Tibial nerve (tissue), 4 donors: ENCODE measurements at regions not wholly inside any gene's neighbourhood (a gene's known extent, or its start where the extent isn't known, plus 50 kb on each side); places are given as distances from the start of the nearest gene placed in this dataset.
"Not testable (repeated sequence)": the region's sequence is repeated elsewhere in the genome, so short reads cannot be mapped to it uniquely, and the experiment has no call there.

ENCODE experiments used
- DNase-seq, 2 donors: peaks; one replicate each; pipeline ENCODE4 v3.0.0-alpha.2; 2019; ENCODE audit warnings: low spot score in 2 of 2
- H3K27ac ChIP-seq, 4 donors: fragments of 200-600 bp; sonication (generic) in 3 of 4; one replicate each; pipeline ENCODE4 v1.5.1; 2017 to 2019; ENCODE audit warnings: mild to moderate bottlenecking in 1 of 4
- H3K27me3 ChIP-seq, 2 donors: fragments of 200-600 bp; sonication (generic) in 1 of 2; one replicate each; pipeline versions ENCODE4 v1.5.1 to v1.6.0; 2017 to 2019
- H3K36me3 ChIP-seq, 3 donors: fragments of 200-600 bp; sonication (generic); one replicate each; pipeline ENCODE4 v1.5.1; 2018 to 2019
- H3K4me1 ChIP-seq, 4 donors: fragments of 200-600 bp; sonication (generic) in 3 of 4; one replicate each; pipeline ENCODE4 v1.5.1; 2017 to 2019
- H3K4me3 ChIP-seq, 4 donors: fragments of 200-600 bp; sonication (generic) in 3 of 4; one replicate each; pipeline ENCODE4 v1.5.1; 2017 to 2019; ENCODE audit warnings: mild to moderate bottlenecking in 1 of 4, moderate library complexity in 1 of 4
- H3K9me3 ChIP-seq, 4 donors: fragments of 200-600 bp; sonication (generic) in 3 of 4; one replicate each; pipeline ENCODE4 v1.5.1; 2017 to 2019
- CTCF ChIP-seq, 5 experiments: fragments of 200-600 bp in 3 of 5; fragments of 450-650 bp in 2 of 5; sonication (generic) in 3 of 5; IDR thresholded peaks; one replicate each; pipeline ENCODE4 v1.5.1; 2016 to 2019; ENCODE audit warnings: antibody characterized with exemption in 5 of 5, mild to moderate bottlenecking in 3 of 5, moderate library complexity in 2 of 5
- EP300 ChIP-seq, 2 donors: sonication (generic); formaldehyde crosslinking; IDR thresholded peaks; one replicate each; pipeline ENCODE4 v1.6.1; 2017; ENCODE audit warnings: antibody characterized with exemption in 2 of 2, mild to moderate bottlenecking in 1 of 2
- POLR2A ChIP-seq, 2 donors: fragments of 450-650 bp; IDR thresholded peaks; one replicate each; pipeline ENCODE4 v1.6.1; 2017; ENCODE audit warnings: antibody characterized with exemption in 2 of 2, mild to moderate bottlenecking in 2 of 2, moderate library complexity in 2 of 2
- WGBS, 2 donors: methylation state at CpG; one replicate each; pipeline ENCODE4 v1.1.5; 2018; 5-methylcytosine and 5-hydroxymethylcytosine counted together

GRCh38 chr14:83297361-83297760 is 1763.7 kb upstream of the SEL1L start:
- no peak overlapping the region for H3K4me3 ChIP-seq
- H3K27ac ChIP-seq = no peak overlapping the region
- H3K36me3 ChIP-seq = no peaks in the 10 kb centered on the region
- no peaks in the 10 kb centered on the region for H3K9me3 ChIP-seq
- H3K4me1 ChIP-seq = peaks cover 0 to 14% (median 2%) of the 10 kb centered on the region in 4 donors
- TF ChIP-seq CTCF (IDR thresholded peaks at IDR 0.05) (no peak), POLR2A (IDR thresholded peaks at IDR 0.05) (no peak), EP300 (IDR thresholded peaks at IDR 0.05) (no peak)
- DNase-seq = no peak
- 83 to 90% methylated on average over 3 of the region's 3 CpGs for WGBS, 2 donors
- H3K27me3 ChIP-seq = no peaks in the 10 kb centered on the region

- DNase-seq, H3K4me3 ChIP-seq, H3K9me3 ChIP-seq, H3K27ac ChIP-seq, H3K27me3 ChIP-seq, H3K36me3 ChIP-seq: not testable (repeated sequence)
- peaks cover 0 to 14% (median 2%) of the 10 kb centered on the region in 4 donors for H3K4me1 ChIP-seq
- 70 to 88% methylated on average over 2 of the region's 2 CpGs for WGBS, 2 donors
Observed at GRCh38 chr14:83298016-83298415, 1764.4 kb upstream of the SEL1L start.

- no peaks in the 10 kb centered on the region for H3K9me3 ChIP-seq
- no peaks in the 10 kb centered on the region for H3K27me3 ChIP-seq
- no peak overlapping the region for H3K4me3 ChIP-seq
- peaks cover 0 to 6% (median 0%) of the 10 kb centered on the region in 4 donors for H3K4me1 ChIP-seq
- no peak for DNase-seq
- WGBS, 2 donors = 48 to 52% methylated on average over 1 of the region's 1 CpG
- TF ChIP-seq CTCF (IDR thresholded peaks at IDR 0.05) (peak; percentile 69 to 86 (median 73)), POLR2A (IDR thresholded peaks at IDR 0.05) (no peak)
- H3K36me3 ChIP-seq = no peaks in the 10 kb centered on the region
- no peak overlapping the region for H3K27ac ChIP-seq
Observed at GRCh38 chr14:83300476-83301064, 1766.9 kb upstream of the SEL1L start.

- no peak for DNase-seq
- Histone ChIP-seq H3K27me3 (no peaks in the 10 kb centered on the region), H3K4me1 (peaks cover 0 to 6% (median 0%) of the 10 kb centered on the region in 4 donors), H3K36me3 (no peaks in the 10 kb centered on the region), H3K9me3 (no peaks in the 10 kb centered on the region), H3K4me3 (no peak overlapping the region), H3K27ac (no peak overlapping the region)
- TF ChIP-seq POLR2A (IDR thresholded peaks at IDR 0.05) (no peak), EP300 (IDR thresholded peaks at IDR 0.05) (no peak), CTCF (IDR thresholded peaks at IDR 0.05) (no peak)
- WGBS, 2 donors = 49 to 71% methylated on average over 3 of the region's 3 CpGs
Observed at GRCh38 chr14:83301791-83302190, 1768.1 kb upstream of the SEL1L start.

GRCh38 chr14:83309211-83309610 is 1775.6 kb upstream of the SEL1L start:
- DNase-seq = no peak
- H3K9me3 ChIP-seq = no peaks in the 10 kb centered on the region
- WGBS, 2 donors = 96 to 100% methylated on average over 1 of the region's 1 CpG
- H3K4me3 ChIP-seq = no peak overlapping the region
- H3K4me1 ChIP-seq = no peaks in the 10 kb centered on the region
- TF ChIP-seq POLR2A (IDR thresholded peaks at IDR 0.05) (no peak), EP300 (IDR thresholded peaks at IDR 0.05) (no peak), CTCF (IDR thresholded peaks at IDR 0.05) (no peak)
- no peak overlapping the region for H3K27ac ChIP-seq
- no peaks in the 10 kb centered on the region for H3K27me3 ChIP-seq
- H3K36me3 ChIP-seq = no peaks in the 10 kb centered on the region

- 84 to 85% methylated on average over 3 of the region's 3 CpGs for WGBS, 2 donors
- Histone ChIP-seq H3K9me3 (no peaks in the 10 kb centered on the region), H3K4me1 (no peaks in the 10 kb centered on the region), H3K27ac (no peak overlapping the region), H3K4me3 (no peak overlapping the region), H3K36me3 (no peaks in the 10 kb centered on the region), H3K27me3 (no peaks in the 10 kb centered on the region)
- no peak for TF ChIP-seq POLR2A (IDR thresholded peaks at IDR 0.05)
- TF ChIP-seq EP300 (IDR thresholded peaks at IDR 0.05) = no peak
- no peak for TF ChIP-seq CTCF (IDR thresholded peaks at IDR 0.05)
- no peak for DNase-seq
Observed at GRCh38 chr14:83309833-83310232, 1776.2 kb upstream of the SEL1L start.
